Lower leg skin (tissue), 4 donors: ENCODE measurements at regions not wholly inside any gene's neighbourhood (a gene's known extent, or its start where the extent isn't known, plus 50 kb on each side); places are given as distances from the start of the nearest gene placed in this dataset.

Experiments
- DNase-seq, 2 donors: peaks; one replicate each; pipeline ENCODE4 v3.0.0-alpha.2; 2019; ENCODE audit warnings: low spot score in 2 of 2
- H3K4me3 ChIP-seq: fragments of 200-600 bp; sonication (generic); 2 replicates; pipeline ENCODE4 v1.5.1; 2017; ENCODE audit warnings: mild to moderate bottlenecking, low read depth; ENCODE audit not compliant: poor library complexity, severe bottlenecking
- CTCF ChIP-seq, 3 donors: fragments of 450-650 bp; IDR thresholded peaks; one replicate each; pipeline ENCODE4 v1.5.1; 2016; ENCODE audit warnings: antibody characterized with exemption in 3 of 3, mild to moderate bottlenecking in 3 of 3, moderate library complexity in 2 of 3
- POLR2A ChIP-seq, 2 donors: fragments of 450-650 bp; IDR thresholded peaks; one replicate each; pipeline ENCODE4 v1.6.1; 2016 to 2017; ENCODE audit warnings: antibody characterized with exemption in 2 of 2, mild to moderate bottlenecking in 1 of 2, moderate library complexity in 1 of 2
- WGBS, 2 donors: methylation state at CpG; one replicate each; pipeline ENCODE4 v1.1.5; 2018; 5-methylcytosine and 5-hydroxymethylcytosine counted together
- intact Hi-C: fragments of 100-400 bp; cut with DNase I; formaldehyde crosslinking; loops from one replicate; pipeline ENCODE4 v1.15.0; 2023; ENCODE audit warnings: low total_unique reads

GRCh38 chr2:145110668-145111356, 590.9 kb upstream of the ZEB2 start:
- TF ChIP-seq POLR2A (IDR thresholded peaks at IDR 0.05) = no peak
- no peak for TF ChIP-seq CTCF (IDR thresholded peaks at IDR 0.05)
- WGBS, 2 donors = 57 to 70% methylated on average over 3 of the region's 3 CpGs
- intact Hi-C loops = no loop called here

GRCh38 chr2:145108959-145109710, 589.2 kb upstream of the ZEB2 start:
- TF ChIP-seq CTCF (IDR thresholded peaks at IDR 0.05) = no peak
- no peak for TF ChIP-seq POLR2A (IDR thresholded peaks at IDR 0.05)
- WGBS, 2 donors = 84 to 89% methylated on average over 9 of the region's 9 CpGs
- intact Hi-C loops = no loop called here
- DNase-seq = no peak
- H3K4me3 ChIP-seq = no peak overlapping the region

More at GRCh38 chr2:145110668-145111356, 590.9 kb upstream of the ZEB2 start:
- H3K4me3 ChIP-seq = no peak overlapping the region
- DNase-seq = no peak

GRCh38 chr2:145108361-145108778, 588.5 kb upstream of the ZEB2 start:
- DNase-seq = no peak
- no peak overlapping the region for H3K4me3 ChIP-seq
- WGBS, 2 donors = 74% methylated on average over 10 of the region's 10 CpGs
- intact Hi-C loops = no loop called here
- TF ChIP-seq CTCF (IDR thresholded peaks at IDR 0.05) (no peak), POLR2A (IDR thresholded peaks at IDR 0.05) (no peak)

GRCh38 chr2:145106293-145106692, 586.4 kb upstream of the ZEB2 start:
- WGBS, 2 donors = 84 to 85% methylated on average over 5 of the region's 5 CpGs
- TF ChIP-seq CTCF (IDR thresholded peaks at IDR 0.05) (no peak), POLR2A (IDR thresholded peaks at IDR 0.05) (no peak)
- H3K4me3 ChIP-seq = no peak overlapping the region
- DNase-seq = no peak
- intact Hi-C loops = no loop called here

- WGBS, 2 donors = 94 to 97% methylated on average over 2 of the region's 2 CpGs
- no peak for TF ChIP-seq CTCF (IDR thresholded peaks at IDR 0.05)
- TF ChIP-seq POLR2A (IDR thresholded peaks at IDR 0.05) = no peak
- no peak for DNase-seq
- no peak overlapping the region for H3K4me3 ChIP-seq
- intact Hi-C loops = no loop called here
Observed at GRCh38 chr2:145102706-145103105, 582.8 kb upstream of the ZEB2 start.
